Stimulated activated CD4-positive, alpha-beta T cell treated with anti-CD3 and anti-CD28 coated beads, Interleukin-4, amount 100 ng/mL, for 24 hours (primary cell): ENCODE measurements at regions not wholly inside any gene's neighbourhood (a gene's known extent, or its start where the extent isn't known, plus 50 kb on each side); places are given as distances from the start of the nearest gene placed in this dataset.
"Not testable (repeated sequence)": the region's sequence is repeated elsewhere in the genome, so short reads cannot be mapped to it uniquely, and the experiment has no call there.

Experiments used
- DNase-seq: peaks from one replicate; pipeline ENCODE4 v3.0.0-alpha.2; 2020

- DNase-seq = no peak
Measured at GRCh38 chr10:84863675-84864074, 535.3 kb downstream of the CCSER2 start.

- DNase-seq = no peak
Measured at GRCh38 chr10:84876116-84876999, 548.0 kb downstream of the CCSER2 start.

GRCh38 chr10:84879991-84880390 is 551.6 kb downstream of the CCSER2 start:
- DNase-seq = no peak

- not testable (repeated sequence) for DNase-seq
Measured at GRCh38 chr10:84881696-84882095, 553.3 kb downstream of the CCSER2 start.

- DNase-seq = no peak
Measured at GRCh38 chr10:84890706-84891105, 562.3 kb downstream of the CCSER2 start.

GRCh38 chr10:84891631-84892030 is 563.2 kb downstream of the CCSER2 start:
- DNase-seq = no peak

GRCh38 chr10:84895541-84895940 is 567.2 kb downstream of the CCSER2 start:
- DNase-seq = no peak

- DNase-seq = no peak
Measured at GRCh38 chr10:84896909-84897308, 568.5 kb downstream of the CCSER2 start.

GRCh38 chr10:84899268-84899667 is 570.9 kb downstream of the CCSER2 start:
- DNase-seq = no peak

- no peak for DNase-seq
Measured at GRCh38 chr10:84900141-84900540, 571.8 kb downstream of the CCSER2 start.

GRCh38 chr10:84901885-84902284 is 573.5 kb downstream of the CCSER2 start:
- DNase-seq = no peak

GRCh38 chr10:84902553-84902952 is 574.2 kb downstream of the CCSER2 start:
- no peak for DNase-seq

- no peak for DNase-seq
Measured at GRCh38 chr10:84903320-84903719, 574.9 kb downstream of the CCSER2 start.

GRCh38 chr10:84907461-84908009 is 579.1 kb downstream of the CCSER2 start:
- DNase-seq = no peak

- DNase-seq = no peak
Measured at GRCh38 chr10:84908491-84908890, 580.1 kb downstream of the CCSER2 start.

- no peak for DNase-seq
Measured at GRCh38 chr10:84921701-84922100, 593.3 kb downstream of the CCSER2 start.

GRCh38 chr10:84924131-84924530 is 595.7 kb downstream of the CCSER2 start:
- DNase-seq = no peak

- no peak for DNase-seq
Measured at GRCh38 chr10:84925495-84925894, 597.1 kb downstream of the CCSER2 start.

- DNase-seq = no peak
Measured at GRCh38 chr10:84933402-84933801, 605.0 kb downstream of the CCSER2 start.

GRCh38 chr10:84935772-84936171 is 607.4 kb downstream of the CCSER2 start:
- no peak for DNase-seq

- no peak for DNase-seq
Measured at GRCh38 chr10:84938117-84938905, 609.9 kb downstream of the CCSER2 start.

- no peak for DNase-seq
Measured at GRCh38 chr10:84943541-84943940, 615.2 kb downstream of the CCSER2 start.

GRCh38 chr10:84944187-84944586 is 615.8 kb downstream of the CCSER2 start:
- no peak for DNase-seq

- DNase-seq = no peak
Measured at GRCh38 chr10:84945791-84946190, 617.4 kb downstream of the CCSER2 start.
